ENCODE measurements at regions not wholly inside any gene's neighbourhood (a gene's known extent, or its start where the extent isn't known, plus 50 kb on each side); places are given as distances from the start of the nearest gene placed in this dataset.

- TF ChIP-seq CTCF (IDR thresholded peaks at IDR 0.05) = no peak
- TF ChIP-seq EP300 (IDR thresholded peaks at IDR 0.05) = no peak
- TF ChIP-seq POLR2A (IDR thresholded peaks at IDR 0.05) = no peak
Observed at GRCh38 chr1:4561205-4561604, 93.2 kb upstream of the AJAP1 start.

All from tibial nerve (tissue), 4 donors.